ENCODE measurements at regions not wholly inside any gene's neighbourhood (a gene's known extent, or its start where the extent isn't known, plus 50 kb on each side); places are given as distances from the start of the nearest gene placed in this dataset.

GRCh38 chr20:24764794-24765202 is 184.3 kb upstream of the CST7 start:
- BruUV-seq (replicated peaks), result no TSS peak
- H3K9me1 ChIP-seq (replicated peaks; ENCODE audit: control insufficient read depth, extremely low read depth, insufficient read depth, low read length), result no peaks in the 10 kb centered on the region
- no peaks in the 10 kb centered on the region for H3K9me3 ChIP-seq (replicated peaks; ENCODE audit: control insufficient read depth, insufficient read depth, low read length)
- no peak for FAIRE-seq
- no peak overlapping the region for H3K4me3 ChIP-seq (replicated peaks in 1 of 3; ENCODE audit: insufficient read depth in 1 of 3, low read depth in 1 of 3, low read length in 3 of 3)
- no peak overlapping the region for H3K9ac ChIP-seq (replicated peaks; ENCODE audit: extremely low read depth, insufficient read depth, low read length)
- H3K4me2 ChIP-seq (ENCODE audit: insufficient read depth, low read length), result no peak overlapping the region
- POLR2A ChIA-PET, result no interaction called here
- H4K20me1 ChIP-seq (replicated peaks; ENCODE audit: control insufficient read depth, extremely low read depth, insufficient read depth, low read length), result no peaks in the 10 kb centered on the region
- CTCF ChIA-PET, result no interaction called here
- no peak overlapping the region for H3K27ac ChIP-seq (ENCODE audit: insufficient read depth, low read depth, low read length)
- intact Hi-C loops (cut with micrococcal nuclease) (no loop called here), dilution Hi-C loops (cut with MboI; ENCODE audit: extremely low pct_ligation_motif_present, low sequenced_read_pairs) (no loop called here)
- no peaks in the 10 kb centered on the region for H3K79me2 ChIP-seq (ENCODE audit: control insufficient read depth, insufficient read depth, low read length)
- no peaks in the 10 kb centered on the region for H3K4me1 ChIP-seq (ENCODE audit: control insufficient read depth, extremely low read depth, insufficient read depth, low read length)
- H3K36me3 ChIP-seq (ENCODE audit: control insufficient read depth in 2 of 2, extremely low read depth in 1 of 2, insufficient read depth in 2 of 2, low read length in 2 of 2), result no peaks in the 10 kb centered on the region
- TF ChIP-seq MYC (IDR thresholded peaks at IDR 0.05; ENCODE audit: low read depth, low read length) (no peak), EZH2 (IDR thresholded peaks at IDR 0.05; ENCODE audit: borderline replicate concordance, low read depth, low read length, severe bottlenecking) (no peak), POLR2A (IDR thresholded peaks at IDR 0.05; ENCODE audit: low read depth, low read length) (no peak), JUN (IDR thresholded peaks at IDR 0.05; ENCODE audit: borderline replicate concordance, insufficient read depth, insufficient read length, low read depth) (no peak), GATA2 (IDR thresholded peaks at IDR 0.05; ENCODE audit: insufficient read depth, insufficient read length, low read depth, low read length) (no peak), POLR2AphosphoS5 (IDR thresholded peaks at IDR 0.05; ENCODE audit: insufficient read depth, low read depth, low read length) (no peak), FOS (IDR thresholded peaks at IDR 0.05; ENCODE audit: borderline replicate concordance, insufficient read depth, low read length) (no peak)
- TF ChIP-seq, protein P1, sequence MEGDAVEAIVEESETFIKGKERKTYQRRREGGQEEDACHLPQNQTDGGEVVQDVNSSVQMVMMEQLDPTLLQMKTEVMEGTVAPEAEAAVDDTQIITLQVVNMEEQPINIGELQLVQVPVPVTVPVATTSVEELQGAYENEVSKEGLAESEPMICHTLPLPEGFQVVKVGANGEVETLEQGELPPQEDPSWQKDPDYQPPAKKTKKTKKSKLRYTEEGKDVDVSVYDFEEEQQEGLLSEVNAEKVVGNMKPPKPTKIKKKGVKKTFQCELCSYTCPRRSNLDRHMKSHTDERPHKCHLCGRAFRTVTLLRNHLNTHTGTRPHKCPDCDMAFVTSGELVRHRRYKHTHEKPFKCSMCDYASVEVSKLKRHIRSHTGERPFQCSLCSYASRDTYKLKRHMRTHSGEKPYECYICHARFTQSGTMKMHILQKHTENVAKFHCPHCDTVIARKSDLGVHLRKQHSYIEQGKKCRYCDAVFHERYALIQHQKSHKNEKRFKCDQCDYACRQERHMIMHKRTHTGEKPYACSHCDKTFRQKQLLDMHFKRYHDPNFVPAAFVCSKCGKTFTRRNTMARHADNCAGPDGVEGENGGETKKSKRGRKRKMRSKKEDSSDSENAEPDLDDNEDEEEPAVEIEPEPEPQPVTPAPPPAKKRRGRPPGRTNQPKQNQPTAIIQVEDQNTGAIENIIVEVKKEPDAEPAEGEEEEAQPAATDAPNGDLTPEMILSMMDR (IDR thresholded peaks at IDR 0.05; ENCODE audit: extremely low read depth in 1 of 2, insufficient read depth in 1 of 2, low read depth in 1 of 2, low read length in 2 of 2), result no peak
- no peak for DNase-seq (ENCODE audit: low read depth, low spot score)
- no peaks in the 10 kb centered on the region for H3K27me3 ChIP-seq (ENCODE audit: control insufficient read depth in 2 of 2, insufficient read depth in 2 of 2, low read length in 2 of 2)
- H2AFZ ChIP-seq (ENCODE audit: low read depth, low read length), result no peak overlapping the region

Data from endothelial cell of umbilical vein (primary cell).